ENCODE measurements at regions not wholly inside any gene's neighbourhood (a gene's known extent, or its start where the extent isn't known, plus 50 kb on each side); places are given as distances from the start of the nearest gene placed in this dataset.

- WGBS = 76% methylated on average over 3 of the region's 3 CpGs
- no peak for DNase-seq (ENCODE audit: low spot score in 2 of 2)
- Histone ChIP-seq H3K4me1 (no peaks in the 10 kb centered on the region), H3K36me3 (no peaks in the 10 kb centered on the region), H3K9me3 (no peaks in the 10 kb centered on the region), H3K27me3 (no peaks in the 10 kb centered on the region), H3K4me3 (no peak overlapping the region), H3K27ac (no peak overlapping the region)
- TF ChIP-seq POLR2AphosphoS5 (IDR thresholded peaks at IDR 0.05) (no peak), EP300 (IDR thresholded peaks at IDR 0.05) (no peak), CTCF (IDR thresholded peaks at IDR 0.05) (no peak), POLR2A (IDR thresholded peaks at IDR 0.05) (no peak)
Observed at GRCh38 chr12:85394809-85395208, 114.8 kb downstream of the ALX1 start.

GRCh38 chr12:85405262-85405661 is 125.2 kb downstream of the ALX1 start:
- WGBS = 78% methylated on average over 5 of the region's 5 CpGs
- Histone ChIP-seq H3K4me3 (no peak overlapping the region), H3K4me1 (no peaks in the 10 kb centered on the region), H3K27ac (no peak overlapping the region), H3K36me3 (no peaks in the 10 kb centered on the region), H3K27me3 (peaks cover 4% of the 10 kb centered on the region), H3K9me3 (no peaks in the 10 kb centered on the region)
- TF ChIP-seq EP300 (IDR thresholded peaks at IDR 0.05) = no peak
- DNase-seq (ENCODE audit: low spot score in 2 of 2) = no peak

DNA sequence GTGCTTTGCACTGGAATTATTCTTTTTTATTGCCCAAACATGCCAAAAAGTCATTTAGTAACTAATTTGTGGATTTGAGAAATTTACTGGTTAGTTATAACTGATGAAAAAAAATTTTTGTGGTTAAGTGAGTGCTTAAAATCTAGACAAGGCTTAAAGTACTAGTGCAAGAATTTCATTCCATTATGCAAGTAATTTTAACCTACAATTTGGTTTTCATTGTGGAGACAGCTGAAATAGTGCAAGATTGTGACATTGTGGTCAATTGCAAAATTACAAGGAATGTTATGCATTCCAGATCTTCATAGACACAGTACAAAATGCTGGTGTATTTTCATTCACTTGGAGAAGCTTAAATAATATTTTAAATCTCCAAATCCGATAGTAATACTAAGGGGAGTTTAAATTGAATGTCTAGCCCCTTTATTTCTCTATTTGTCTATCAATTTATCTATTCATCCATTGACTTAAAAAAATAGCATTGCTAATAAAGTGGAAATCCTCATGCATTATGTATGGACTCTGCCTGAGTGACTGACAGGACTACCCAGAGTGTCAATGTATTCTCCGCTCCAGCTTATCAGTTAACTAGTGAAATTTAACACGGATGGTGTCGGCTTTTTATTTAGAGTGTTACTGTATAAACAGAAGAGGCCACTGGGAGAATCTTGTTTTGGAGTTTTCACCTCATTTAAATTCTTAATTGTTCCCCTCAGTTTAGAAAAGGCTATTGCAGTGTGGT is 125.9 kb downstream of the ALX1 start:
- Histone ChIP-seq H3K4me3 (no peak overlapping the region), H3K36me3 (no peaks in the 10 kb centered on the region), H3K27me3 (peaks cover 4% of the 10 kb centered on the region), H3K27ac (no peak overlapping the region), H3K4me1 (no peaks in the 10 kb centered on the region), H3K9me3 (no peaks in the 10 kb centered on the region)
- no peak for DNase-seq (ENCODE audit: low spot score in 2 of 2)
- 67% methylated on average over 4 of the region's 4 CpGs for WGBS
- no peak for TF ChIP-seq CTCF (IDR thresholded peaks at IDR 0.05)
- TF ChIP-seq POLR2AphosphoS5 (IDR thresholded peaks at IDR 0.05) = no peak
- TF ChIP-seq POLR2A (IDR thresholded peaks at IDR 0.05) = no peak
- no peak for TF ChIP-seq EP300 (IDR thresholded peaks at IDR 0.05)

- Histone ChIP-seq H3K27ac (no peak overlapping the region), H3K9me3 (no peaks in the 10 kb centered on the region)
- WGBS = 79% methylated on average over 2 of the region's 2 CpGs
Observed at GRCh38 chr12:85413266-85413665, 133.2 kb downstream of the ALX1 start.

DNA sequence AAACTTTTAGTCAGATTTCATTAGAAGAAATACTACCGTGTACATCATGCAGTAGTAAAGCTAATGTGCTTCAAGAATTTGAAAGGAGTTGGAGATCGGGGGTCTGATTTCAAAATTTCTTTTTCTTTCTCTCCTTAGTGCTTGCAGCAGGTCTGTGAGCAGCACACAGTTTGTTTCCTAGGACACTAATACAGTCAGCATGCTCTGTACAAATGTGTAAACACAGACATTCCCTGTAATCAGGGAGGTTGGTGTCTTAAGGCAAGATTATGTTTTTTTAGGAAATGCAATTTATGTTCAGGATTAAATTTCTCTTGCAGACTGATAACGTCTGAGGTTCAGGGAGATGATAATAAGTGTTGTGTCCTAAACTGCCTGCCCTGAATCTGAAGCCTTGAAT is 142.7 kb downstream of the ALX1 start:
- H3K27me3 ChIP-seq = peaks cover 11% of the 10 kb centered on the region
- no peak for DNase-seq (ENCODE audit: low spot score in 2 of 2)
- 61% methylated on average over 3 of the region's 3 CpGs for WGBS
- H3K36me3 ChIP-seq = no peaks in the 10 kb centered on the region
- H3K27ac ChIP-seq = no peak overlapping the region
- no peaks in the 10 kb centered on the region for H3K9me3 ChIP-seq
- H3K4me3 ChIP-seq = no peak overlapping the region
- no peaks in the 10 kb centered on the region for H3K4me1 ChIP-seq
- TF ChIP-seq EP300 (IDR thresholded peaks at IDR 0.05) (no peak), CTCF (IDR thresholded peaks at IDR 0.05) (no peak), POLR2AphosphoS5 (IDR thresholded peaks at IDR 0.05) (no peak), POLR2A (IDR thresholded peaks at IDR 0.05) (no peak)

More at GRCh38 chr12:85413266-85413665, 133.2 kb downstream of the ALX1 start:
- TF ChIP-seq CTCF (IDR thresholded peaks at IDR 0.05) (no peak), EP300 (IDR thresholded peaks at IDR 0.05) (no peak), POLR2A (IDR thresholded peaks at IDR 0.05) (no peak), POLR2AphosphoS5 (IDR thresholded peaks at IDR 0.05) (no peak)
- Histone ChIP-seq H3K36me3 (no peaks in the 10 kb centered on the region), H3K27me3 (no peaks in the 10 kb centered on the region), H3K4me1 (no peaks in the 10 kb centered on the region), H3K4me3 (no peak overlapping the region)
- DNase-seq (ENCODE audit: low spot score in 2 of 2) = no peak

DNA sequence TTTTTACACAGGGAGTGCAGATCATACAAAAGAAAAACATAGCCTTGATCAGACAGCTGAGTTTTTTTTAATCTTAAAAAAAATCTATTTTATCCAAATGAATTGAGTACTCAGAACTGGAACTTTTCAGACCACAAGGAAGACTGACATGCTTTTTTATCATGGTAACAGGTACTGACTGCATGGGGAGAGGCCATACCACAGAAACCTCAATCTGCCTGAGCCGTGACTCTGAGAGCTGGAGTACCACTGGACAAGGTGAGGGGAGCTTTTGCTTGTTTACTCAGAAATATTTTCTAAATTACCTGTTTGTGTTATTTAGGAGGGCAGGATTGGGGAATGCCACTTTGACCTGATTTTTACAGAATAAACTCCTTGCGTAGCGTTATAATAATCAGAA is 143.9 kb downstream of the ALX1 start:
- Histone ChIP-seq H3K27me3 (peaks cover 11% of the 10 kb centered on the region), H3K9me3 (no peaks in the 10 kb centered on the region), H3K36me3 (no peaks in the 10 kb centered on the region), H3K27ac (no peak overlapping the region), H3K4me3 (no peak overlapping the region), H3K4me1 (no peaks in the 10 kb centered on the region)
- DNase-seq (ENCODE audit: low spot score in 2 of 2) = no peak
- TF ChIP-seq EP300 (IDR thresholded peaks at IDR 0.05) (no peak), POLR2A (IDR thresholded peaks at IDR 0.05) (no peak), POLR2AphosphoS5 (IDR thresholded peaks at IDR 0.05) (no peak), CTCF (IDR thresholded peaks at IDR 0.05) (no peak)
- WGBS = 77% methylated on average over 3 of the region's 3 CpGs

Data from suprapubic skin (tissue), 4 donors.